ENCODE measurements at regions not wholly inside any gene's neighbourhood (a gene's known extent, or its start where the extent isn't known, plus 50 kb on each side); places are given as distances from the start of the nearest gene placed in this dataset.

GRCh38 chr14:94885481-94886155 lies 115.7 kb upstream of the GSC start:
- no peak for DNase-seq
- Histone ChIP-seq H3K27me3 (no peaks in the 10 kb centered on the region), H3K36me3 (replicated peaks in 1 of 2; ENCODE audit: insufficient read depth in 1 of 2, low read depth in 2 of 2) (no peaks in the 10 kb centered on the region), H3K9me3 (no peaks in the 10 kb centered on the region), H3K4me3 (no peak overlapping the region), H3K4me1 (peaks cover 32% of the 10 kb centered on the region), H3K27ac (peak overlapping the region in 2 of 4 donors; percentile 10 to 53)
- TF ChIP-seq, protein P1, sequence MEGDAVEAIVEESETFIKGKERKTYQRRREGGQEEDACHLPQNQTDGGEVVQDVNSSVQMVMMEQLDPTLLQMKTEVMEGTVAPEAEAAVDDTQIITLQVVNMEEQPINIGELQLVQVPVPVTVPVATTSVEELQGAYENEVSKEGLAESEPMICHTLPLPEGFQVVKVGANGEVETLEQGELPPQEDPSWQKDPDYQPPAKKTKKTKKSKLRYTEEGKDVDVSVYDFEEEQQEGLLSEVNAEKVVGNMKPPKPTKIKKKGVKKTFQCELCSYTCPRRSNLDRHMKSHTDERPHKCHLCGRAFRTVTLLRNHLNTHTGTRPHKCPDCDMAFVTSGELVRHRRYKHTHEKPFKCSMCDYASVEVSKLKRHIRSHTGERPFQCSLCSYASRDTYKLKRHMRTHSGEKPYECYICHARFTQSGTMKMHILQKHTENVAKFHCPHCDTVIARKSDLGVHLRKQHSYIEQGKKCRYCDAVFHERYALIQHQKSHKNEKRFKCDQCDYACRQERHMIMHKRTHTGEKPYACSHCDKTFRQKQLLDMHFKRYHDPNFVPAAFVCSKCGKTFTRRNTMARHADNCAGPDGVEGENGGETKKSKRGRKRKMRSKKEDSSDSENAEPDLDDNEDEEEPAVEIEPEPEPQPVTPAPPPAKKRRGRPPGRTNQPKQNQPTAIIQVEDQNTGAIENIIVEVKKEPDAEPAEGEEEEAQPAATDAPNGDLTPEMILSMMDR (IDR thresholded peaks at IDR 0.05), result no peak
- TF ChIP-seq POLR2A (IDR thresholded peaks at IDR 0.05), result no peak
- intact Hi-C loops (cut with DNase I), result no loop called here
- WGBS, 2 donors, result 60 to 80% methylated on average over 3 to 5 of the region's 5 CpGs
- no peak for ATAC-seq

GRCh38 chr14:94884616-94885230 lies 114.8 kb upstream of the GSC start:
- Histone ChIP-seq H3K27ac (peak overlapping the region; percentile 10 to 53 (median 15)), H3K4me1 (peaks cover 39% of the 10 kb centered on the region), H3K9me3 (no peaks in the 10 kb centered on the region), H3K36me3 (replicated peaks in 1 of 2; ENCODE audit: insufficient read depth in 1 of 2, low read depth in 2 of 2) (no peaks in the 10 kb centered on the region), H3K27me3 (no peaks in the 10 kb centered on the region), H3K4me3 (no peak overlapping the region)
- intact Hi-C loops (cut with DNase I), result no loop called here
- WGBS, 2 donors, result 59 to 66% methylated on average over 11 to 19 of the region's 19 CpGs
- TF ChIP-seq POLR2A (IDR thresholded peaks at IDR 0.05), result no peak
- TF ChIP-seq, protein P1 (IDR thresholded peaks at IDR 0.05), result no peak
- ATAC-seq (peak; percentile 39), DNase-seq (peak in 1 of 4 donors; percentile 39)

- Histone ChIP-seq H3K9me3 (no peaks in the 10 kb centered on the region), H3K4me1 (peaks cover 39% of the 10 kb centered on the region), H3K4me3 (no peak overlapping the region), H3K27ac (no peak overlapping the region), H3K36me3 (replicated peaks in 1 of 2; ENCODE audit: insufficient read depth in 1 of 2, low read depth in 2 of 2) (no peaks in the 10 kb centered on the region), H3K27me3 (no peaks in the 10 kb centered on the region)
- ATAC-seq, result no peak
- WGBS, 2 donors, result 80 to 89% methylated on average over 2 to 3 of the region's 3 CpGs
- TF ChIP-seq, protein P1 (IDR thresholded peaks at IDR 0.05), result no peak
- no peak for TF ChIP-seq POLR2A (IDR thresholded peaks at IDR 0.05)
- no peak for DNase-seq
- intact Hi-C loops (cut with DNase I), result no loop called here
Measured at GRCh38 chr14:94882401-94882800, 112.5 kb upstream of the GSC start.

DNA sequence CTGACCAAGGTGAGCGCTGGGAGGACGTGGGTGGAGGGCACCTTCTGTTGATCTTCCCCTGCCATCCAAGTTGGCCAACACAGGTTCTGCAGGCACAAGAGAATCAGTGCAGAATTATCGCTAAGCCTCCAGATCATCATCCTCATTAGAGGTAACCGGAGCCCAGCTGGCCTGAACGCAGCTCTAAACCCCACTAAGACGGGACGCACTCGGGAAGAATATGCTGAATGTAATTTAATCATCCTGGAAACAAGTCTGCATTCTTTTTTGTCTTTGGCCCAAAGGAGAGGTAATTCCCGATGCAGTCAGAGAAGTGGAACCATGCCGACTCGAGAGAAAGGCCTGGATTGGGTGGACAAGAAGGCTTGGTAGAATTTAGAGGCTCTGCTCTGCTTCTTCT lies 111.0 kb upstream of the GSC start:
- no peaks in the 10 kb centered on the region for H3K36me3 ChIP-seq (replicated peaks in 1 of 2; ENCODE audit: insufficient read depth in 1 of 2, low read depth in 2 of 2)
- no peaks in the 10 kb centered on the region for H3K9me3 ChIP-seq
- no peak for DNase-seq
- WGBS, 2 donors, result 88 to 97% methylated on average over 11 of the region's 11 CpGs
- peaks cover 44% of the 10 kb centered on the region for H3K4me1 ChIP-seq
- H3K4me3 ChIP-seq, result no peak overlapping the region
- H3K27ac ChIP-seq, result no peak overlapping the region
- TF ChIP-seq POLR2A (IDR thresholded peaks at IDR 0.05), result no peak
- TF ChIP-seq, protein P1 (IDR thresholded peaks at IDR 0.05), result no peak
- ATAC-seq, result no peak
- no peaks in the 10 kb centered on the region for H3K27me3 ChIP-seq
- intact Hi-C loops (cut with DNase I), result no loop called here
